HCT116 (cell line): ENCODE measurements at regions not wholly inside any gene's neighbourhood (a gene's known extent, or its start where the extent isn't known, plus 50 kb on each side); places are given as distances from the start of the nearest gene placed in this dataset.

ENCODE experiments used
- ATAC-seq: fragments of 200-7000 bp; cut with Tn5 transposase; 2 replicates; pipeline ENCODE4 v1.9.1; 2020; ENCODE audit warnings: mild to moderate bottlenecking, moderate library complexity
- BruUV-seq: library from RNA; stranded (reverse); fragments of 400-500 nt; replicated peaks from 2 replicates; lab custom pipeline; 2021; lab: Mats Ljungman, UMichigan
- CTCF ChIA-PET: fragments of 300-600 bp; sonication (Branson Sonifier 250); formaldehyde crosslinking; loops from one replicate; lab custom pipeline; 2021; ENCODE audit warnings: antibody characterized with exemption; lab: Charles Lee
- POLR2A ChIA-PET: fragments of 300-600, 350-600 bp; sonication (Branson Sonifier 250); formaldehyde crosslinking; loops from one replicate; lab custom pipeline; 2021; ENCODE audit warnings: antibody characterized with exemption; lab: Charles Lee
- RAD21 ChIA-PET, 2 experiments: fragments of 300-600 bp; sonication (Branson Sonifier 250); formaldehyde crosslinking; loops; one replicate each; lab custom pipeline; 2023; ENCODE audit warnings: low total read pairs in 2 of 2; ENCODE audit not compliant: uncharacterized antibody in 2 of 2, unreplicated experiment in 2 of 2, low non-redundant PET in 1 of 2; lab: Charles Lee
- DNase-seq: peaks from one replicate; pipeline ENCODE4 v3.0.0-alpha.2; 2010; ENCODE audit warnings: low read depth, low spot score
- H2AFZ ChIP-seq: fragments of 200-600 bp; shearing (Covaris generic), sonication (generic); 2 replicates; pipeline ENCODE4 v1.6.1; 2017; ENCODE audit warnings: low read depth, mixed run types, mixed read lengths, antibody characterized with exemption, low read length; ENCODE audit not compliant: poor library complexity, severe bottlenecking
- H3K27ac ChIP-seq: 2 replicates; pipeline ENCODE4 v1.5.1; 2012; ENCODE audit warnings: low read depth, low read length
- H3K27me3 ChIP-seq: fragments of 200-600 bp; sonication (generic); 2 replicates; pipeline ENCODE4 v1.6.1; 2016; ENCODE audit warnings: mixed run types, low read length, mixed read lengths; ENCODE audit not compliant: insufficient read depth
- H3K36me3 ChIP-seq, 2 experiments: fragments of 200-500 bp in 1 of 2; fragments of 200-600 bp in 1 of 2; sonication (Bioruptor generic) in 1 of 2; sonication (generic) in 1 of 2; 2 replicates each; pipeline versions ENCODE4 v1.5.1 to v1.6.1; 2014 to 2016; ENCODE audit warnings: low read length in 2 of 2, inconsistent platforms in 1 of 2, mixed read lengths in 1 of 2, mixed run types in 1 of 2; ENCODE audit not compliant: insufficient read depth in 2 of 2, control insufficient read depth in 1 of 2
- H3K4me1 ChIP-seq, 2 experiments: fragments of 200-600 bp in 1 of 2; sonication (generic) in 1 of 2; 2 replicates each; pipeline versions ENCODE4 v1.5.1 to v1.6.1; 2012 to 2017; ENCODE audit warnings: low read length in 2 of 2, inconsistent platforms in 1 of 2, mild to moderate bottlenecking in 1 of 2, mixed read lengths in 1 of 2, mixed run types in 1 of 2, moderate library complexity in 1 of 2; ENCODE audit not compliant: insufficient read depth in 2 of 2, control insufficient read depth in 1 of 2
- H3K4me2 ChIP-seq: fragments of 200-600 bp; sonication (generic); 2 replicates; pipeline ENCODE4 v1.6.1; 2017; ENCODE audit warnings: mixed run types, low read length, mixed read lengths
- H3K4me3 ChIP-seq, 2 experiments: fragments of 200-600 bp in 1 of 2; sonication (generic) in 1 of 2; replicated peaks in 1 of 2; 2 replicates each; pipeline ENCODE4 v1.5.1; 2011 to 2016; ENCODE audit warnings: low read length in 2 of 2, control low read depth in 1 of 2, low read depth in 1 of 2, mild to moderate bottlenecking in 1 of 2, mixed read lengths in 1 of 2, mixed run types in 1 of 2
- H3K79me2 ChIP-seq: fragments of 200-600 bp; sonication (generic); 2 replicates; pipeline ENCODE4 v1.6.1; 2017; ENCODE audit warnings: mild to moderate bottlenecking, mixed run types, low read length, moderate library complexity, mixed read lengths; ENCODE audit not compliant: insufficient read depth
- H3K9ac ChIP-seq: fragments of 200-600 bp; sonication (generic); 2 replicates; pipeline ENCODE4 v1.6.1; 2016; ENCODE audit warnings: low read length, mixed read lengths
- H3K9me2 ChIP-seq: fragments of 200-600 bp; sonication (generic), shearing (Covaris generic); 2 replicates; pipeline ENCODE4 v1.6.1; 2017; ENCODE audit warnings: mixed run types, mild to moderate bottlenecking, moderate library complexity; ENCODE audit not compliant: insufficient read depth
- H3K9me3 ChIP-seq, 2 experiments: fragments of 200-500 bp in 1 of 2; fragments of 200-600 bp in 1 of 2; sonication (Bioruptor generic) in 1 of 2; sonication (generic) in 1 of 2; 2 replicates each; pipeline ENCODE4 v1.6.1; 2014 to 2017; ENCODE audit warnings: low read length in 2 of 2, mixed read lengths in 2 of 2, inconsistent platforms in 1 of 2, low read depth in 1 of 2, mild to moderate bottlenecking in 1 of 2, mixed run types in 1 of 2, moderate library complexity in 1 of 2; ENCODE audit not compliant: control insufficient read depth in 1 of 2, insufficient read depth in 1 of 2
- H4K20me1 ChIP-seq: fragments of 200-600 bp; sonication (generic), shearing (Covaris generic); 2 replicates; pipeline ENCODE4 v1.6.1; 2017; ENCODE audit warnings: mixed run types, mild to moderate bottlenecking, moderate library complexity; ENCODE audit not compliant: insufficient read depth
- CBX3 ChIP-seq: IDR thresholded peaks from 2 replicates; pipeline ENCODE4 v1.6.1; 2012; ENCODE audit warnings: low read depth
- CEBPB ChIP-seq: IDR thresholded peaks from 2 replicates; pipeline ENCODE4 v1.6.1; 2012; ENCODE audit warnings: low read depth
- CTCF ChIP-seq, 3 experiments: fragments of 200-600 bp in 1 of 3; sonication (generic) in 1 of 3; IDR thresholded peaks in 2 of 3; conservative IDR thresholded peaks in 1 of 3; 2 replicates each; pipeline ENCODE4 v1.5.1; 2012 to 2017; ENCODE audit warnings: low read depth in 2 of 3, low read length in 2 of 3, antibody characterized with exemption in 1 of 3, borderline replicate concordance in 1 of 3, control low read depth in 1 of 3, mild to moderate bottlenecking in 1 of 3, mixed read lengths in 1 of 3, mixed run types in 1 of 3, moderate library complexity in 1 of 3; ENCODE audit not compliant: insufficient read depth in 1 of 3
- EGR1 ChIP-seq: IDR thresholded peaks from 2 replicates; pipeline ENCODE4 v1.6.1; 2012; ENCODE audit warnings: low read depth
- ELF1 ChIP-seq: IDR thresholded peaks from 2 replicates; pipeline ENCODE4 v1.6.1; 2012; ENCODE audit warnings: low read depth, borderline replicate concordance
- EZH2phosphoT487 ChIP-seq: fragments of 200-600 bp; IDR thresholded peaks from 2 replicates; pipeline ENCODE4 v1.6.1; 2018; ENCODE audit warnings: antibody characterized with exemption, borderline replicate concordance
- FOSL1 ChIP-seq: IDR thresholded peaks from 2 replicates; pipeline ENCODE4 v1.6.1; 2012; ENCODE audit warnings: low read depth
- JUND ChIP-seq: IDR thresholded peaks from 2 replicates; pipeline ENCODE4 v1.6.1; 2012
- MAX ChIP-seq: IDR thresholded peaks from 2 replicates; pipeline ENCODE4 v1.6.1; 2012
- POLR2AphosphoS5 ChIP-seq: IDR thresholded peaks from 2 replicates; pipeline ENCODE4 v1.6.1; 2011; ENCODE audit warnings: mild to moderate bottlenecking, low read depth, low read length, moderate library complexity
- REST ChIP-seq: IDR thresholded peaks from 2 replicates; pipeline ENCODE4 v1.6.1; 2012; ENCODE audit warnings: low read depth
- SP1 ChIP-seq: IDR thresholded peaks from 2 replicates; pipeline ENCODE4 v1.6.1; 2012; ENCODE audit warnings: low read depth
- TCF7L2 ChIP-seq: IDR thresholded peaks from 2 replicates; pipeline ENCODE4 v1.7.0; 2011; ENCODE audit warnings: borderline replicate concordance, inconsistent platforms; ENCODE audit not compliant: insufficient read depth, insufficient read length; ENCODE audit errors: extremely low read depth
- intact Hi-C: fragments of 100-400 bp; cut with micrococcal nuclease; formaldehyde crosslinking; loops from 2 replicates; pipeline ENCODE4 v1.10.0; 2022

GRCh38 chr2:82124629-82125028 lies 1820.1 kb upstream of the LRRTM1 start:
- Histone ChIP-seq H3K9me2 (no peaks in the 10 kb centered on the region), H3K4me2 (no peak overlapping the region), H3K79me2 (no peaks in the 10 kb centered on the region), H3K9ac (no peak overlapping the region), H3K4me1 (peaks cover 0 to 6% of the 10 kb centered on the region in 2 experiments; a peak in 1 of 4 replicates), H3K27ac (no peak overlapping the region), H3K4me3 (no peak overlapping the region), H2AFZ (peak overlapping the region; percentile 54), H4K20me1 (no peaks in the 10 kb centered on the region), H3K27me3 (no peaks in the 10 kb centered on the region), H3K36me3 (no peaks in the 10 kb centered on the region), H3K9me3 (no peaks in the 10 kb centered on the region)
- no peak for TF ChIP-seq EZH2phosphoT487
- peak; percentile 22; the same call in 1 of the 2 replicates for TF ChIP-seq FOSL1
- TF ChIP-seq ELF1 = no peak
- TF ChIP-seq CBX3 = no peak
- peak in 2 of 3 experiments; percentile 12 to 22; a peak in 1 of 6 replicates for TF ChIP-seq CTCF (IDR thresholded peaks at IDR 0.05 in 2 of 3, conservative IDR thresholded peaks at IDR 0.05 in 1 of 3; ENCODE audit: borderline replicate concordance in 1 of 3, insufficient read depth in 1 of 3, low read depth in 2 of 3, low read length in 2 of 3)
- TF ChIP-seq JUND = 0 out of 2 replicates have a peak, but pooled peaks have one; percentile 14
- no peak for TF ChIP-seq SP1
- TF ChIP-seq POLR2AphosphoS5 = no peak
- intact Hi-C loops = no loop called here
- CTCF ChIA-PET = interaction anchor here (0.6 kb wide), 1 partner anchor 8 kb away, joined by 3 read pairs; no protein-coding TSS in a partner anchor
- BruUV-seq = no TSS peak
- RAD21 ChIA-PET = no interaction called here
- DNase-seq (peak; percentile 4), ATAC-seq (peak; percentile 61)
- POLR2A ChIA-PET = no interaction called here

GRCh38 chr2:82120654-82121053 lies 1816.1 kb upstream of the LRRTM1 start:
- H3K36me3 ChIP-seq = no peaks in the 10 kb centered on the region
- no peak for ATAC-seq
- H3K4me2 ChIP-seq = no peak overlapping the region
- no peaks in the 10 kb centered on the region for H3K79me2 ChIP-seq
- RAD21 ChIA-PET = no interaction called here
- no peak overlapping the region for H3K9ac ChIP-seq
- no TSS peak for BruUV-seq
- no peaks in the 10 kb centered on the region for H4K20me1 ChIP-seq
- H3K4me3 ChIP-seq = no peak overlapping the region
- H3K4me1 ChIP-seq = peaks cover 0 to 6% of the 10 kb centered on the region in 2 experiments; a peak in 1 of 4 replicates
- intact Hi-C loops = no loop called here
- CTCF ChIA-PET = no interaction called here
- no peak for DNase-seq
- POLR2A ChIA-PET = no interaction called here
- no peak overlapping the region for H2AFZ ChIP-seq
- H3K9me2 ChIP-seq = no peaks in the 10 kb centered on the region
- no peaks in the 10 kb centered on the region for H3K9me3 ChIP-seq
- H3K27ac ChIP-seq = no peak overlapping the region
- H3K27me3 ChIP-seq = no peaks in the 10 kb centered on the region
- TF ChIP-seq SP1 (no peak), CEBPB (no peak), ELF1 (no peak), CBX3 (no peak), EGR1 (no peak), REST (no peak), TCF7L2 (no peak), MAX (no peak)
